Effector memory CD8-positive, alpha-beta T cell (primary cell): ENCODE measurements at regions not wholly inside any gene's neighbourhood (a gene's known extent, or its start where the extent isn't known, plus 50 kb on each side); places are given as distances from the start of the nearest gene placed in this dataset.

ENCODE experiments used
- ATAC-seq: fragments of 150-1000 bp; cut with Tn5 transposase; replicated peaks from 2 replicates; pipeline ENCODE4 v1.10.0; 2021; ENCODE audit warnings: mild to moderate bottlenecking, moderate library complexity
- DNase-seq, 3 experiments: peaks; one replicate each; pipeline ENCODE4 v3.0.0; 2021
- H3K27ac Mint-ChIP-seq, 2 donors: one replicate each; pipeline ENCODE4 v1.8.0; 2022; ENCODE audit warnings: mild to moderate bottlenecking in 2 of 2, mixed read lengths in 2 of 2, moderate library complexity in 2 of 2
- H3K27me3 Mint-ChIP-seq, 2 donors: one replicate each; pipeline ENCODE4 v1.8.0; 2022; ENCODE audit warnings: mixed read lengths in 2 of 2
- H3K36me3 Mint-ChIP-seq: one replicate; pipeline ENCODE4 v1.8.0; 2022; ENCODE audit warnings: mild to moderate bottlenecking, moderate library complexity, mixed read lengths; ENCODE audit not compliant: insufficient read depth
- H3K4me1 Mint-ChIP-seq, 2 donors: one replicate each; pipeline ENCODE4 v1.8.0; 2022; ENCODE audit warnings: low read depth in 2 of 2, mixed read lengths in 2 of 2
- H3K4me3 Mint-ChIP-seq, 2 donors: one replicate each; pipeline ENCODE4 v1.8.0; 2022; ENCODE audit warnings: mild to moderate bottlenecking in 2 of 2, mixed read lengths in 2 of 2, moderate library complexity in 2 of 2
- H3K9me3 Mint-ChIP-seq, 2 donors: one replicate each; pipeline ENCODE4 v1.8.0; 2022; ENCODE audit warnings: mixed read lengths in 2 of 2

- H3K4me3 Mint-ChIP-seq = no peak overlapping the region
- H3K27ac Mint-ChIP-seq = no peak overlapping the region
- DNase-seq (no peak), ATAC-seq (no peak)
- H3K4me1 Mint-ChIP-seq = no peaks in the 10 kb centered on the region
- peaks cover 6% of the 10 kb centered on the region for H3K36me3 Mint-ChIP-seq
- no peaks in the 10 kb centered on the region for H3K9me3 Mint-ChIP-seq
- H3K27me3 Mint-ChIP-seq = peaks cover 19 to 32% of the 10 kb centered on the region in 2 donors
Measured at GRCh38 chr6:167759912-167760311, 66.8 kb upstream of the AFDN start.

- H3K4me1 Mint-ChIP-seq = no peaks in the 10 kb centered on the region
- peaks cover 6% of the 10 kb centered on the region for H3K36me3 Mint-ChIP-seq
- ATAC-seq (no peak), DNase-seq (no peak)
- H3K27ac Mint-ChIP-seq = no peak overlapping the region
- H3K9me3 Mint-ChIP-seq = no peaks in the 10 kb centered on the region
- no peak overlapping the region for H3K4me3 Mint-ChIP-seq
- peaks cover 19 to 32% of the 10 kb centered on the region in 2 donors for H3K27me3 Mint-ChIP-seq
Measured at GRCh38 chr6:167760979-167761793, 65.5 kb upstream of the AFDN start.

- no peak overlapping the region for H3K4me3 Mint-ChIP-seq
- H3K27ac Mint-ChIP-seq = no peak overlapping the region
Measured at GRCh38 chr6:167761794-167762258, 64.9 kb upstream of the AFDN start.

GRCh38 chr6:167762259-167762962 lies 64.3 kb upstream of the AFDN start:
- DNase-seq (no peak), ATAC-seq (no peak)
- no peak overlapping the region for H3K4me3 Mint-ChIP-seq
- H3K27me3 Mint-ChIP-seq = peaks cover 14 to 23% of the 10 kb centered on the region in 2 donors
- no peak overlapping the region for H3K27ac Mint-ChIP-seq
- H3K9me3 Mint-ChIP-seq = no peaks in the 10 kb centered on the region
- peaks cover 6% of the 10 kb centered on the region for H3K36me3 Mint-ChIP-seq
- H3K4me1 Mint-ChIP-seq = no peaks in the 10 kb centered on the region

More at GRCh38 chr6:167761794-167762258, 64.9 kb upstream of the AFDN start:
- no peaks in the 10 kb centered on the region for H3K4me1 Mint-ChIP-seq
- DNase-seq = no peak
- H3K27me3 Mint-ChIP-seq = peaks cover 19 to 29% of the 10 kb centered on the region in 2 donors
- ATAC-seq = no peak
- no peaks in the 10 kb centered on the region for H3K9me3 Mint-ChIP-seq
- peaks cover 6% of the 10 kb centered on the region for H3K36me3 Mint-ChIP-seq

- ATAC-seq (no peak), DNase-seq (no peak)
- Mint-ChIP-seq H3K27me3 (peaks cover 10 to 17% of the 10 kb centered on the region in 2 donors), H3K4me1 (no peaks in the 10 kb centered on the region), H3K9me3 (no peaks in the 10 kb centered on the region), H3K36me3 (peaks cover 6% of the 10 kb centered on the region), H3K27ac (no peak overlapping the region), H3K4me3 (no peak overlapping the region)
Measured at GRCh38 chr6:167763056-167763944, 63.4 kb upstream of the AFDN start.

GRCh38 chr6:167764215-167764614 lies 62.5 kb upstream of the AFDN start:
- no peak overlapping the region for H3K27ac Mint-ChIP-seq
- DNase-seq (no peak), ATAC-seq (no peak)
- no peaks in the 10 kb centered on the region for H3K4me1 Mint-ChIP-seq
- H3K4me3 Mint-ChIP-seq = no peak overlapping the region
- H3K36me3 Mint-ChIP-seq = peaks cover 3% of the 10 kb centered on the region
- peaks cover 12 to 16% of the 10 kb centered on the region in 2 donors for H3K27me3 Mint-ChIP-seq
- H3K9me3 Mint-ChIP-seq = no peaks in the 10 kb centered on the region

- no peak overlapping the region for H3K4me3 Mint-ChIP-seq
- no peaks in the 10 kb centered on the region for H3K4me1 Mint-ChIP-seq
- no peak for ATAC-seq
- no peak for DNase-seq
- no peak overlapping the region for H3K27ac Mint-ChIP-seq
- H3K9me3 Mint-ChIP-seq = no peaks in the 10 kb centered on the region
- H3K36me3 Mint-ChIP-seq = peaks cover 2% of the 10 kb centered on the region
- H3K27me3 Mint-ChIP-seq = peaks cover 13 to 15% of the 10 kb centered on the region in 2 donors
Measured at GRCh38 chr6:167764713-167765479, 61.8 kb upstream of the AFDN start.

- no peak for ATAC-seq
- Mint-ChIP-seq H3K27ac (no peak overlapping the region), H3K9me3 (no peaks in the 10 kb centered on the region), H3K36me3 (peaks cover 2% of the 10 kb centered on the region), H3K27me3 (peaks cover 29 to 30% of the 10 kb centered on the region in 2 donors), H3K4me1 (no peaks in the 10 kb centered on the region), H3K4me3 (no peak overlapping the region)
- DNase-seq = no peak
Measured at GRCh38 chr6:167766986-167767714, 59.6 kb upstream of the AFDN start.

- Mint-ChIP-seq H3K36me3 (peaks cover 2% of the 10 kb centered on the region), H3K4me3 (no peak overlapping the region), H3K4me1 (no peaks in the 10 kb centered on the region), H3K27me3 (peaks cover 30 to 32% of the 10 kb centered on the region in 2 donors), H3K27ac (no peak overlapping the region), H3K9me3 (no peaks in the 10 kb centered on the region)
- ATAC-seq (no peak), DNase-seq (no peak)
Measured at GRCh38 chr6:167767715-167768107, 59.0 kb upstream of the AFDN start.

- H3K27me3 Mint-ChIP-seq = peaks cover 30 to 36% of the 10 kb centered on the region in 2 donors
- DNase-seq (no peak), ATAC-seq (no peak)
- no peaks in the 10 kb centered on the region for H3K4me1 Mint-ChIP-seq
- no peak overlapping the region for H3K27ac Mint-ChIP-seq
- H3K4me3 Mint-ChIP-seq = no peak overlapping the region
- H3K9me3 Mint-ChIP-seq = no peaks in the 10 kb centered on the region
- no peaks in the 10 kb centered on the region for H3K36me3 Mint-ChIP-seq
Measured at GRCh38 chr6:167768471-167769215, 58.1 kb upstream of the AFDN start.

GRCh38 chr6:167769408-167770190 lies 57.1 kb upstream of the AFDN start:
- Mint-ChIP-seq H3K4me1 (no peaks in the 10 kb centered on the region), H3K9me3 (no peaks in the 10 kb centered on the region), H3K36me3 (no peaks in the 10 kb centered on the region), H3K4me3 (no peak overlapping the region), H3K27me3 (peaks cover 30 to 36% of the 10 kb centered on the region in 2 donors), H3K27ac (no peak overlapping the region)
- ATAC-seq (no peak), DNase-seq (no peak)
